GM12875 (cell line): ENCODE measurements at regions not wholly inside any gene's neighbourhood (a gene's known extent, or its start where the extent isn't known, plus 50 kb on each side); places are given as distances from the start of the nearest gene placed in this dataset.
"Not testable (repeated sequence)": the region's sequence is repeated elsewhere in the genome, so short reads cannot be mapped to it uniquely, and the experiment has no call there.

Source experiments
- H3K4me3 ChIP-seq: one replicate; pipeline ENCODE4 v1.5.1; 2011; ENCODE audit warnings: low read depth, low read length, control low read depth
- CTCF ChIP-seq: IDR thresholded peaks from 2 replicates; pipeline ENCODE4 v1.5.1; 2011; ENCODE audit warnings: low read depth, mild to moderate bottlenecking, control low read depth, inconsistent platforms, low read length, moderate library complexity, borderline replicate concordance; ENCODE audit not compliant: insufficient read depth

DNA sequence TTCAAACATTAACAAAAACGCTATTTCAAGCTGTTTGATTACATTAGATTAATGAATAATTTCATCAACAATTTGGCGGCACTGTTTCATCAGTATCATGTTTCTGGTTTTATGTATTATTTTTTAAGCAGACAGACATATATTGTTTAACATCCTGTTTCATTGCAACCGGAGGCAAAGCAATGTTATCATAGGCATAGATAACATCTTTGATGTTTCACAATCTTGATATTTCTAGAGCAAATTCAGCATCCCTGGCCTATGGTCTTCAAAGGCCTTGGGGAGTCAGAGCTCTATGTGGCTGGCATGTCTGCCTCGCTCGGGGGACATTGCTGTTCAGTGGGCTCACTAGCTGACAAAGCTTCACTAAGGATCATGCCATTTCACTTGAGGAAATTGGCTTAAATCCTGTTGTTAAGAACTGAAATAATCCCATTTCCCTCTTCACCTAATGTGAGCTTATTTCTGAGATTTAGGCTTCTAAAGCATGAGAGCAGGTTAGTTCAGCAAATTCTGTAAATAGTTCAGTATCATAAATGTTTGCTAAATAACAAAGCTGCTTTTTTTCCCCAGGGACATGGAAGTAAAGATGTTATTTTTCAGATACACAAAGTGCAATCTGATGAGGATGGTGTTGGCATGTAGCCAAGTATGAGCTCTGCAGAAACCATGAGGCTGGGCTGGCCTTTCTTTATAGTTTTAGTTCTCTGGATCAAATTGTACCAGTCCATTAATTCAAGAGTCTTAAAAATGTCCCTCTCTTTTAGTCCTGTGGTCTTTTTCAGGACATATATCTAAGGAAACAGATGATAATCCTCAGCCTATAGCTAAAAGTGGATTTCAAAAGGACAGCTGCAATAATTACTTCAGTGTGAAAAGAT is 941.4 kb downstream of the PLOD2 start:
- no peak overlapping the region for H3K4me3 ChIP-seq
- no peak for TF ChIP-seq CTCF

DNA sequence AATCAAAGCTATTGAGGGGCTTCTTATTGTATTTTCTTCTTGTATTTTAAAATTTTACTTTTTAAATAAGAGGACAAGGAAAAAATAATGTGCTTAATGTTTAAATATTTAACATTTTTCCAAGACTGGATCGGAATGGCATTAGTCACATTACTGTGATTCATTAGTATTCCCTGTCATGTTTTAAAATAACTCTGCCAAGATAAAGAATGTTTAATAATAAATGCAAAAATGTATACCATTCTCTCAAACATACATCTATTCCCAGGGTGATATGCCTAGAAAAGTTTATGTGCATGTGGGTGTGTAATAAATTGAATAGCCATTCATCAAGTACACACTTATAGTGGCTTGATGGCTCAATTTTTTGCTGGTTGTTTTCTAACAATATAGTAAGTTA is 936.1 kb downstream of the PLOD2 start:
- no peak overlapping the region for H3K4me3 ChIP-seq
- TF ChIP-seq CTCF = no peak

DNA sequence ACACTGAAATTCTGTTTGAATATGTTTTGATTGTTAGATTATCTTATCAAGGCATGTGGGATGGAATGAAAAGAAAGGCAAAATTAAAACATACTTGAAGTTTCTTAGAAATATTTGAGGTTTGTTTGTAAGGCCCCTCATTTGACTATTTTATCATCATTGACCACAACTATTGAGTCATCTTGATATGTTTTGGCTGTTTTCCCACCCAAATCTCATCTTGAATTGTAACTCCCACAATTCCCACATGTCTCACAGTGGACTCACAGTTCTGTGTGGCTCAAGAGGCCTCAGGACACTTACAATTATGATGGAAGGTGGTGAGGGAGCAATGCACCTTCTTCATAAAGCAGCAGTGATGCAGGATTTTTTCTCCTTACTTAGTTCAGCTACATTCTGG is 917.1 kb downstream of the PLOD2 start:
- H3K4me3 ChIP-seq = no peak overlapping the region
- no peak for TF ChIP-seq CTCF

DNA sequence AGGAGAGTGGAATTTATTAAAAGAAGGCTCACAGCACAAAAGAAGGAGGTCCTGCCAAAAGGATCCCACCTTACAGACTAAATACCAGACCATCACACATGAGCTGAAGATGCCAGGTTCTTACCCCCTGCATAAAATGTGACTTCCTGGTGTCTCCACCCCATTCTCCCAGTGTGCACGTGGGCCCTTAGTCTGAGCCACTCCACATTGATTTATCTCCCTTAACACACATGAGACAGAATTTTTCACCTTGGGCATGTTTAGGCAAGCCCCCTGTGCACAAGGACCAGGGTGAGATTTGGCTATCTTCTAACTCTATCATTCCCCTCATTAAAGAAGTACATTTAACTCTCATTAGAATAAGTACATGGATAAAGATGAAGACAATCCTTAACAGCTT is 916.7 kb downstream of the PLOD2 start:
- H3K4me3 ChIP-seq = no peak overlapping the region
- TF ChIP-seq CTCF = no peak

- no peak overlapping the region for H3K4me3 ChIP-seq
- TF ChIP-seq CTCF = no peak
Measured at GRCh38 chr3:145246291-145246690, 914.7 kb downstream of the PLOD2 start.

DNA sequence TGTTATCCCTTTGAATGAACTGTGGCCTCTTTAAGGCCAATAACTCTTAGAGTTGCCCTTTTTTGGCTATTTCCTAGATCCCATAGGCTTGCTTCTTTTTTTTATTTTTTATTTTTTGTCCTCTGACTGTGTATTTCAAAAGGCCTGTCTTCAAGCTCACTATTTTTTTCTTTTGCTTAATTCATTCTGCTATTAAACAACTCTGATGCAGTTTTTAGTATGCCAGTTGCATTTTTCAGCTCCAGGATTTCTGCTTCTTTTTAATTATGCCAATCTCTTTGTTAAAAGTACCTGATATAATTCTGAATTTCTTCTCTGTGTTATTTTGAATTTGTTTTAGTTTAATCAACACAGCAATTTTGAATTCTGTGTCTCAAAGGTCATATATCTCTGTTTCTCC is 912.1 kb downstream of the PLOD2 start:
- H3K4me3 ChIP-seq = no peak overlapping the region
- no peak for TF ChIP-seq CTCF

DNA sequence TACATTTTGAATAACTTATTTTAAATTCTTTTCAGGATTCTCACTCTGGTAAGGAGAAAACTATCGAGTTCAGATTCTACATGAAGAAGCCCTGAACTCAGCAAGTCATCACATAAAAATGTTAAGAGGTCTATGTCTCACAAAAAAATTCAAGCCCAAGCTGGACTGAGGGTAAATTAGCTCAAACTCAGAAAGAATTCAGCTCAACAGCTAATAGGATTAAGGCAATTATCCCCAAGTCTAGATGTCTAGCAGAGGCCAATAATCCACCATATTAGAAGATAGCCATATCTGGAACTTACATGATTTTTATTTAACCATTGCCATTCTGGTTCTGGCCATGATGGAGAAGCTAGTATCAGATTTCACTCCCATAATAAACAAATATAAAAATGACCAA is 909.7 kb downstream of the PLOD2 start:
- H3K4me3 ChIP-seq = no peak overlapping the region
- no peak for TF ChIP-seq CTCF

GRCh38 chr3:145257967-145258366 is 903.0 kb downstream of the PLOD2 start:
- H3K4me3 ChIP-seq = not testable (repeated sequence)
